H1 (cell line): ENCODE measurements at regions not wholly inside any gene's neighbourhood (a gene's known extent, or its start where the extent isn't known, plus 50 kb on each side); places are given as distances from the start of the nearest gene placed in this dataset.

ENCODE experiments used
- CTCF ChIP-seq, 3 experiments: IDR thresholded peaks; 1 replicate in 2 of 3; 2 replicates in 1 of 3; pipeline versions ENCODE4 v1.5.1 to v1.6.1; 2011; ENCODE audit warnings: low read length in 3 of 3, mild to moderate bottlenecking in 3 of 3, inconsistent platforms in 2 of 3, low read depth in 1 of 3, moderate library complexity in 1 of 3; ENCODE audit not compliant: insufficient read depth in 1 of 3; ENCODE audit errors: control extremely low read depth in 1 of 3
- FOSL1 ChIP-seq: IDR thresholded peaks from 2 replicates; pipeline ENCODE4 v1.6.1; 2011; ENCODE audit warnings: mild to moderate bottlenecking, low read depth, low read length, moderate library complexity; ENCODE audit not compliant: insufficient read depth
- POLR2A ChIP-seq, 2 experiments: IDR thresholded peaks; 1 replicate in 1 of 2; 2 replicates in 1 of 2; pipeline ENCODE4 v1.6.1; 2011; ENCODE audit warnings: low read depth in 2 of 2, low read length in 2 of 2, mild to moderate bottlenecking in 2 of 2; ENCODE audit errors: control extremely low read depth in 1 of 2
- POLR2AphosphoS5 ChIP-seq: IDR thresholded peaks from 2 replicates; pipeline ENCODE4 v1.6.1; 2011; ENCODE audit warnings: low read depth, low read length
- SIN3A ChIP-seq, 2 experiments: IDR thresholded peaks in 1 of 2; conservative IDR thresholded peaks in 1 of 2; 2 replicates each; pipeline ENCODE4 v1.6.1; 2011 to 2012; ENCODE audit warnings: low read length in 2 of 2, improper control_type of control experiment in 1 of 2, low read depth in 1 of 2, mild to moderate bottlenecking in 1 of 2
- SP2 ChIP-seq: IDR thresholded peaks from 2 replicates; pipeline ENCODE4 v1.6.1; 2012; ENCODE audit warnings: mild to moderate bottlenecking, low read length, inconsistent platforms
- TBP ChIP-seq: IDR thresholded peaks from 2 replicates; pipeline ENCODE4 v1.6.1; 2011; ENCODE audit warnings: low read depth, low read length, improper control_type of control experiment
- YY1 ChIP-seq: IDR thresholded peaks from 2 replicates; pipeline ENCODE4 v1.6.1; 2011; ENCODE audit warnings: low read depth, mild to moderate bottlenecking, low read length
- ZNF274 ChIP-seq: IDR thresholded peaks from 2 replicates; pipeline ENCODE4 v1.7.0; 2012; ENCODE audit warnings: low read length, borderline replicate concordance; ENCODE audit errors: extremely low read depth
- TF ChIP-seq, protein P1 (sequence below): IDR thresholded peaks from 2 replicates; pipeline ENCODE4 v1.6.1; 2011; ENCODE audit warnings: low read depth, mild to moderate bottlenecking, low read length; ENCODE audit not compliant: insufficient read depth

GRCh38 chr14:71566276-71566675 lies 366.0 kb upstream of the RGS6 start:
- TF ChIP-seq CTCF (IDR thresholded peaks at IDR 0.05; ENCODE audit: control extremely low read depth in 1 of 3, insufficient read depth in 1 of 3, low read depth in 1 of 3, low read length in 3 of 3) = no peak
- TF ChIP-seq SP2 = no peak
- no peak for TF ChIP-seq ZNF274
- TF ChIP-seq POLR2AphosphoS5 = no peak
- TF ChIP-seq SIN3A (conservative IDR thresholded peaks at IDR 0.05 in 1 of 2, IDR thresholded peaks at IDR 0.05 in 1 of 2; ENCODE audit: low read depth in 1 of 2, low read length in 2 of 2) = no peak
- no peak for TF ChIP-seq TBP
- TF ChIP-seq FOSL1 = no peak
- TF ChIP-seq YY1 = no peak
- TF ChIP-seq, protein P1, sequence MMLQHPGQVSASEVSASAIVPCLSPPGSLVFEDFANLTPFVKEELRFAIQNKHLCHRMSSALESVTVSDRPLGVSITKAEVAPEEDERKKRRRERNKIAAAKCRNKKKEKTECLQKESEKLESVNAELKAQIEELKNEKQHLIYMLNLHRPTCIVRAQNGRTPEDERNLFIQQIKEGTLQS = no peak
- TF ChIP-seq POLR2A (IDR thresholded peaks at IDR 0.05; ENCODE audit: control extremely low read depth in 1 of 2, low read depth in 2 of 2, low read length in 2 of 2) = no peak
